ENCODE measurements at regions not wholly inside any gene's neighbourhood (a gene's known extent, or its start where the extent isn't known, plus 50 kb on each side); places are given as distances from the start of the nearest gene placed in this dataset.

GRCh38 chr4:166600264-166600663, 634.0 kb downstream of the SPOCK3 start:
- no peaks in the 10 kb centered on the region for H3K27me3 ChIP-seq (replicated peaks in 1 of 4; ENCODE audit: control insufficient read depth in 3 of 4, extremely low read depth in 1 of 4, insufficient read depth in 3 of 4, low read length in 3 of 4)
- no peak overlapping the region for H4K8ac ChIP-seq (ENCODE audit: extremely low read depth, insufficient read depth, low read length)
- H4K20me1 ChIP-seq (replicated peaks in 1 of 2; ENCODE audit: control insufficient read depth in 1 of 2, insufficient read depth in 2 of 2, low read length in 2 of 2), result no peaks in the 10 kb centered on the region
- H2BK120ac ChIP-seq (replicated peaks; ENCODE audit: low read depth, low read length), result no peak overlapping the region
- no peak overlapping the region for H2AFZ ChIP-seq (ENCODE audit: low read length)
- no peak overlapping the region for H3K4me3 ChIP-seq (ENCODE audit: extremely low read depth in 1 of 4, insufficient read depth in 2 of 4, low read depth in 3 of 4, low read length in 4 of 4)
- ChIA-PET POLR2A (ENCODE audit: partially characterized antibody) (no interaction called here), CTCF (ENCODE audit: partially characterized antibody) (interaction anchor here (0.6 to 1.4 kb wide), 2 partner anchors 434 to 1365 kb away, joined by 3 read pairs; no protein-coding TSS in a partner anchor)
- no peak overlapping the region for H3K9ac ChIP-seq (replicated peaks in 1 of 4; ENCODE audit: extremely low read depth in 1 of 4, low read depth in 3 of 4, low read length in 3 of 4)
- no peak overlapping the region for H3K14ac ChIP-seq (ENCODE audit: insufficient read length)
- no peak overlapping the region for H4K91ac ChIP-seq (replicated peaks; ENCODE audit: insufficient read length, low read length)
- no peak overlapping the region for H2BK15ac ChIP-seq (ENCODE audit: low read length)
- H3K4ac ChIP-seq (replicated peaks; ENCODE audit: insufficient read length, low read depth, low read length), result no peak overlapping the region
- H3K23ac ChIP-seq (ENCODE audit: insufficient read length), result no peak overlapping the region
- H2AK5ac ChIP-seq (ENCODE audit: low read depth, low read length), result no peak overlapping the region
- no peak overlapping the region for H2BK20ac ChIP-seq (ENCODE audit: low read length)
- no peak overlapping the region for H3K56ac ChIP-seq (replicated peaks; ENCODE audit: insufficient read length, low read depth, low read length)
- no peaks in the 10 kb centered on the region for H3K4me1 ChIP-seq (replicated peaks in 1 of 4; ENCODE audit: control insufficient read depth in 3 of 4, insufficient read depth in 4 of 4, low read length in 3 of 4)
- H3K4me2 ChIP-seq (ENCODE audit: insufficient read depth in 1 of 2, low read depth in 2 of 2, low read length in 2 of 2), result no peak overlapping the region
- no peak overlapping the region for H3K27ac ChIP-seq (ENCODE audit: low read depth, low read length)
- H3K23me2 ChIP-seq (ENCODE audit: low read depth, low read length), result no peaks in the 10 kb centered on the region
- H3K79me2 ChIP-seq (ENCODE audit: control insufficient read depth in 1 of 2, insufficient read depth in 2 of 2, low read length in 2 of 2), result no peaks in the 10 kb centered on the region
- H2BK5ac ChIP-seq (ENCODE audit: low read depth, low read length), result no peak overlapping the region
- no peak overlapping the region for H4K5ac ChIP-seq (ENCODE audit: insufficient read length, low read depth, low read length)
- no peaks in the 10 kb centered on the region for H3K79me1 ChIP-seq (ENCODE audit: low read depth, low read length)
- H3K36me3 ChIP-seq (ENCODE audit: control insufficient read depth in 2 of 4, insufficient read depth in 4 of 4, low read length in 3 of 4), result no peaks in the 10 kb centered on the region
- FAIRE-seq (no peak), DNase-seq (ENCODE audit: low read depth in 1 of 2, low spot score in 2 of 2) (no peak)
- H3K18ac ChIP-seq (ENCODE audit: extremely low read depth, low read length), result no peak overlapping the region
- 100% methylated on average over 1 of the region's 1 CpG; no CpG with 5 or more reads in 1 of the 2 experiments for WGBS, 2 experiments (ENCODE audit: extremely low coverage in 1 of 2, insufficient coverage in 1 of 2, insufficient read length in 1 of 2, insufficient replicate concordance in 2 of 2, low coverage in 1 of 2, low lambda C conversion rate in 2 of 2, missing lambda C conversion rate in 1 of 2)
- no peaks in the 10 kb centered on the region for H3K9me3 ChIP-seq (ENCODE audit: insufficient read depth in 2 of 2, low read depth in 1 of 2, low read length in 1 of 2)
- no peak overlapping the region for H2BK12ac ChIP-seq (ENCODE audit: low read depth, low read length)
- TF ChIP-seq SP2 (IDR thresholded peaks at IDR 0.05; ENCODE audit: low read length) (no peak), RBBP5 (IDR thresholded peaks at IDR 0.05; ENCODE audit: borderline replicate concordance, low read depth, low read length) (no peak), TAF7 (optimal IDR thresholded peaks at IDR 0.05; ENCODE audit: borderline replicate concordance, low read depth, low read length) (no peak), RNF2 (IDR thresholded peaks at IDR 0.05; ENCODE audit: borderline replicate concordance, low read depth, low read length, missing control alignments, poor library complexity, severe bottlenecking) (no peak), BRCA1 (IDR thresholded peaks at IDR 0.05; ENCODE audit: low read depth, low read length) (no peak), CBX8 (IDR thresholded peaks at IDR 0.05; ENCODE audit: borderline replicate concordance, low read depth, low read length) (no peak), CEBPB (IDR thresholded peaks at IDR 0.05; ENCODE audit: low read depth, low read length) (no peak), E2F6 (IDR thresholded peaks at IDR 0.05) (no peak), CBX5 (IDR thresholded peaks at IDR 0.05; ENCODE audit: low read depth, low read length) (no peak), SUZ12 (IDR thresholded peaks at IDR 0.05; ENCODE audit: low read length) (no peak), CTBP2 (IDR thresholded peaks at IDR 0.05; ENCODE audit: borderline replicate concordance, insufficient read depth, insufficient read length, low read length) (no peak), RAD21 (IDR thresholded peaks at IDR 0.05 in 1 of 2, conservative IDR thresholded peaks at IDR 0.05 in 1 of 2; ENCODE audit: low read depth in 2 of 2, low read length in 2 of 2) (no peak), GABPA (IDR thresholded peaks at IDR 0.05; ENCODE audit: borderline replicate concordance, insufficient read depth, low read length) (no peak)
